ENCODE measurements at regions not wholly inside any gene's neighbourhood (a gene's known extent, or its start where the extent isn't known, plus 50 kb on each side); places are given as distances from the start of the nearest gene placed in this dataset.

GRCh38 chr5:96142786-96143434 is 181.3 kb upstream of the ELL2 start (continued):
- TF ChIP-seq ZMAT4 (CRISPR knock-in tag; IDR thresholded peaks at IDR 0.05) (no peak), MXD4 (CRISPR knock-in tag; IDR thresholded peaks at IDR 0.05; ENCODE audit: borderline replicate concordance) (no peak), IRF1 (CRISPR knock-in tag; IDR thresholded peaks at IDR 0.05) (no peak), JUN (CRISPR knock-in tag; IDR thresholded peaks at IDR 0.05) (no peak), NFE2L1 (CRISPR knock-in tag; IDR thresholded peaks at IDR 0.05) (no peak), ZNF219 (CRISPR knock-in tag; IDR thresholded peaks at IDR 0.05; ENCODE audit: borderline replicate concordance) (no peak), ETV6 (CRISPR knock-in tag; IDR thresholded peaks at IDR 0.05) (no peak)

DNA sequence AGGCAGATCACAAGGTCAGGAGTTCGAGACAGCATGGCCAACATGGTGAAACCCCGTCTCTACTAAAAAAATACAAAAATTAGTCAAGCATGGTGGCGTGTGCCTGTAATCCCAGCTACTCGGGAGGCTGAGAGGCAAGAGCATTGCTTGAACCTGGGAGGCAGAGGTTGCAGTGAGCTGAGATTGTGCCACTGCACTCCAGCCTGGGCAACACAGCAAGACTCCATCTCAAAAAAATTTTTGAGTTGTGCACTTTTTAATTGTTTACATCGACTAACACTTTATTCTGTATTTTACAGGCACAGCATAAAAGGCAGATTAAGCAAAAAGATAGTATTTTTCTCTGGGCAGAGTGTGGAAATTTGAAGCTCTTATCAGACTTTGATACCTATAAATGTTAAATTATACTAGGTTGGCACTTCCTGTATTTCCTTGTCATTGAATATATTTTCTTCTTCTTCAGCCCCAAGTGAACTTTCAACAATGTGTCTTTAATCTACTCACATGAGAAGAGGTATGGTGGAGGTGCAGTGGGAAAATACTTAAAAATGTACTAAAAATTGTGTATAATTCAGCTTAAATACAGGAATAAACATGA is 180.6 kb upstream of the ELL2 start:
- H3K9me3 Mint-ChIP-seq: no peaks in the 10 kb centered on the region
- TF ChIP-seq ETV6 (CRISPR knock-in tag; IDR thresholded peaks at IDR 0.05) (no peak), ZNF396 (CRISPR knock-in tag; IDR thresholded peaks at IDR 0.05; ENCODE audit: borderline replicate concordance) (no peak)
- TF ChIP-seq, protein P1, sequence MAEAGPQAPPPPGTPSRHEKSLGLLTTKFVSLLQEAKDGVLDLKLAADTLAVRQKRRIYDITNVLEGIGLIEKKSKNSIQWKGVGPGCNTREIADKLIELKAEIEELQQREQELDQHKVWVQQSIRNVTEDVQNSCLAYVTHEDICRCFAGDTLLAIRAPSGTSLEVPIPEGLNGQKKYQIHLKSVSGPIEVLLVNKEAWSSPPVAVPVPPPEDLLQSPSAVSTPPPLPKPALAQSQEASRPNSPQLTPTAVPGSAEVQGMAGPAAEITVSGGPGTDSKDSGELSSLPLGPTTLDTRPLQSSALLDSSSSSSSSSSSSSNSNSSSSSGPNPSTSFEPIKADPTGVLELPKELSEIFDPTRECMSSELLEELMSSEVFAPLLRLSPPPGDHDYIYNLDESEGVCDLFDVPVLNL (CRISPR knock-in tag; IDR thresholded peaks at IDR 0.05; ENCODE audit: borderline replicate concordance, low read depth): no peak

GRCh38 chr5:96141749-96142148 is 180.1 kb upstream of the ELL2 start:
- no peaks in the 10 kb centered on the region for H3K36me3 Mint-ChIP-seq
- H3K9me3 Mint-ChIP-seq: no peaks in the 10 kb centered on the region
- CTCF ChIA-PET: no interaction called here
- TF ChIP-seq, protein P2, sequence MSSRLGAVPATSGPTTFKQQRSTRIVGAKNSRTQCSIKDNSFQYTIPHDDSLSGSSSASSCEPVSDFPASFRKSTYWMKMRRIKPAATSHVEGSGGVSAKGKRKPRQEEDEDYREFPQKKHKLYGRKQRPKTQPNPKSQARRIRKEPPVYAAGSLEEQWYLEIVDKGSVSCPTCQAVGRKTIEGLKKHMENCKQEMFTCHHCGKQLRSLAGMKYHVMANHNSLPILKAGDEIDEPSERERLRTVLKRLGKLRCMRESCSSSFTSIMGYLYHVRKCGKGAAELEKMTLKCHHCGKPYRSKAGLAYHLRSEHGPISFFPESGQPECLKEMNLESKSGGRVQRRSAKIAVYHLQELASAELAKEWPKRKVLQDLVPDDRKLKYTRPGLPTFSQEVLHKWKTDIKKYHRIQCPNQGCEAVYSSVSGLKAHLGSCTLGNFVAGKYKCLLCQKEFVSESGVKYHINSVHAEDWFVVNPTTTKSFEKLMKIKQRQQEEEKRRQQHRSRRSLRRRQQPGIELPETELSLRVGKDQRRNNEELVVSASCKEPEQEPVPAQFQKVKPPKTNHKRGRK (CRISPR knock-in tag; IDR thresholded peaks at IDR 0.05; ENCODE audit: borderline replicate concordance): no peak
- TF ChIP-seq, protein P3, sequence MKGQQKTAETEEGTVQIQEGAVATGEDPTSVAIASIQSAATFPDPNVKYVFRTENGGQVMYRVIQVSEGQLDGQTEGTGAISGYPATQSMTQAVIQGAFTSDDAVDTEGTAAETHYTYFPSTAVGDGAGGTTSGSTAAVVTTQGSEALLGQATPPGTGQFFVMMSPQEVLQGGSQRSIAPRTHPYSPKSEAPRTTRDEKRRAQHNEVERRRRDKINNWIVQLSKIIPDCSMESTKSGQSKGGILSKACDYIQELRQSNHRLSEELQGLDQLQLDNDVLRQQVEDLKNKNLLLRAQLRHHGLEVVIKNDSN (CRISPR knock-in tag; IDR thresholded peaks at IDR 0.05): no peak
- TF ChIP-seq TEAD1 (CRISPR knock-in tag; IDR thresholded peaks at IDR 0.05) (no peak), ZNF416 (CRISPR knock-in tag; IDR thresholded peaks at IDR 0.05) (no peak), SP1 (CRISPR knock-in tag; conservative IDR thresholded peaks at IDR 0.05) (no peak), GABPB1 (CRISPR knock-in tag; IDR thresholded peaks at IDR 0.05) (no peak), ATF3 (CRISPR knock-in tag; conservative IDR thresholded peaks at IDR 0.05) (no peak)
- no peaks in the 10 kb centered on the region for H3K27me3 Mint-ChIP-seq (ENCODE audit: low read depth)
- ATAC-seq (no peak), DNase-seq (ENCODE audit: low spot score) (no peak)
- H3K27ac Mint-ChIP-seq: no peak overlapping the region
- no peak overlapping the region for H3K4me3 Mint-ChIP-seq
- H3K4me1 Mint-ChIP-seq: peaks cover 41% of the 10 kb centered on the region
- POLR2A ChIA-PET: no interaction called here

More for the DNA sequence above, 180.6 kb upstream of the ELL2 start:
- ChIA-PET POLR2A (no interaction called here), CTCF (no interaction called here)
- no peak for DNase-seq (ENCODE audit: low spot score)
- Mint-ChIP-seq H3K4me3 (no peak overlapping the region), H3K27me3 (ENCODE audit: low read depth) (no peaks in the 10 kb centered on the region), H3K4me1 (peaks cover 42% of the 10 kb centered on the region), H3K27ac (no peak overlapping the region), H3K36me3 (no peaks in the 10 kb centered on the region)
- no peak for ATAC-seq
